ENCODE measurements at regions not wholly inside any gene's neighbourhood (a gene's known extent, or its start where the extent isn't known, plus 50 kb on each side); places are given as distances from the start of the nearest gene placed in this dataset.

GRCh38 chr3:94331831-94332230, 269.0 kb downstream of the NSUN3 start:
- POLR2A ChIA-PET, result no interaction called here
- CTCF ChIA-PET, result no interaction called here
- Histone ChIP-seq H3K4me3 (ENCODE audit: low read depth, low read length) (no peak overlapping the region), H3K36me3 (ENCODE audit: control insufficient read depth, insufficient read depth, low read length) (no peaks in the 10 kb centered on the region), H3K27me3 (replicated peaks; ENCODE audit: control insufficient read depth, insufficient read depth, low read length) (no peaks in the 10 kb centered on the region), H3K9me3 (no peaks in the 10 kb centered on the region), H3K4me1 (peaks cover 7% of the 10 kb centered on the region; the same call in 1 of the 2 replicates)
- Mint-ChIP-seq H3K4me3 (ENCODE audit: unreplicated experiment) (no peak overlapping the region), H3K4me1 (ENCODE audit: low read depth, unreplicated experiment) (peaks cover 28% of the 10 kb centered on the region), H3K36me3 (ENCODE audit: insufficient read depth, unreplicated experiment) (no peaks in the 10 kb centered on the region), H3K9me3 (ENCODE audit: unreplicated experiment) (no peaks in the 10 kb centered on the region), H3K27me3 (ENCODE audit: insufficient read depth, unreplicated experiment) (no peaks in the 10 kb centered on the region), H3K27ac (ENCODE audit: unreplicated experiment) (no peak overlapping the region)
- no TSS peak for BruUV-seq (replicated peaks)
- no peak for TF ChIP-seq CTCF (IDR thresholded peaks at IDR 0.05; ENCODE audit: insufficient read depth in 1 of 2, low read depth in 1 of 2, low read length in 1 of 2, severe bottlenecking in 1 of 2, unreplicated experiment in 1 of 2)
- DNase-seq, result no peak
- intact Hi-C loops (cut with micrococcal nuclease; ENCODE audit: unreplicated experiment), result no loop called here

- Histone ChIP-seq H3K9me3 (no peaks in the 10 kb centered on the region), H3K36me3 (ENCODE audit: control insufficient read depth, insufficient read depth, low read length) (no peaks in the 10 kb centered on the region), H3K27me3 (replicated peaks; ENCODE audit: control insufficient read depth, insufficient read depth, low read length) (no peaks in the 10 kb centered on the region), H3K4me1 (peaks cover 7% of the 10 kb centered on the region; the same call in 1 of the 2 replicates), H3K4me3 (ENCODE audit: low read depth, low read length) (no peak overlapping the region)
- ChIA-PET POLR2A (no interaction called here), CTCF (interaction anchor here (0.6 to 3.0 kb wide), 4 partner anchors 11 to 87 kb away, joined by 3 to 10 read pairs (median 4); no protein-coding TSS in a partner anchor)
- TF ChIP-seq CTCF (IDR thresholded peaks at IDR 0.05; ENCODE audit: insufficient read depth in 1 of 2, low read depth in 1 of 2, low read length in 1 of 2, severe bottlenecking in 1 of 2, unreplicated experiment in 1 of 2), result peak; percentile 41 to 62
- intact Hi-C loops (cut with micrococcal nuclease; ENCODE audit: unreplicated experiment), result loop anchor here (1.0 to 2.0 kb wide), 5 partner anchors 87 to 380 kb away; no protein-coding TSS in a partner anchor
- BruUV-seq (replicated peaks), result no TSS peak
- H3K27me3 Mint-ChIP-seq (ENCODE audit: insufficient read depth, unreplicated experiment), result no peaks in the 10 kb centered on the region
- no peaks in the 10 kb centered on the region for H3K36me3 Mint-ChIP-seq (ENCODE audit: insufficient read depth, unreplicated experiment)
- peak in 1 of 2 experiments; percentile 52 for DNase-seq
- no peaks in the 10 kb centered on the region for H3K9me3 Mint-ChIP-seq (ENCODE audit: unreplicated experiment)
- H3K27ac Mint-ChIP-seq (ENCODE audit: unreplicated experiment), result peak overlapping the region; percentile 15
- peaks cover 28% of the 10 kb centered on the region for H3K4me1 Mint-ChIP-seq (ENCODE audit: low read depth, unreplicated experiment)
- peak overlapping the region; percentile 2 for H3K4me3 Mint-ChIP-seq (ENCODE audit: unreplicated experiment)
Measured at GRCh38 chr3:94336046-94336753, 273.3 kb downstream of the NSUN3 start.

GRCh38 chr3:94345101-94345500, 282.2 kb downstream of the NSUN3 start:
- intact Hi-C loops (cut with micrococcal nuclease; ENCODE audit: unreplicated experiment), result no loop called here
- Mint-ChIP-seq H3K4me3 (ENCODE audit: unreplicated experiment) (no peak overlapping the region), H3K4me1 (ENCODE audit: low read depth, unreplicated experiment) (no peaks in the 10 kb centered on the region), H3K9me3 (ENCODE audit: unreplicated experiment) (no peaks in the 10 kb centered on the region), H3K27me3 (ENCODE audit: insufficient read depth, unreplicated experiment) (no peaks in the 10 kb centered on the region), H3K27ac (ENCODE audit: unreplicated experiment) (no peak overlapping the region), H3K36me3 (ENCODE audit: insufficient read depth, unreplicated experiment) (no peaks in the 10 kb centered on the region)
- Histone ChIP-seq H3K4me3 (ENCODE audit: low read depth, low read length) (no peak overlapping the region), H3K27me3 (replicated peaks; ENCODE audit: control insufficient read depth, insufficient read depth, low read length) (no peaks in the 10 kb centered on the region), H3K4me1 (no peaks in the 10 kb centered on the region), H3K36me3 (ENCODE audit: control insufficient read depth, insufficient read depth, low read length) (no peaks in the 10 kb centered on the region), H3K9me3 (no peaks in the 10 kb centered on the region)
- no peak for DNase-seq
- TF ChIP-seq CTCF (IDR thresholded peaks at IDR 0.05; ENCODE audit: insufficient read depth in 1 of 2, low read depth in 1 of 2, low read length in 1 of 2, severe bottlenecking in 1 of 2, unreplicated experiment in 1 of 2), result no peak
- ChIA-PET POLR2A (no interaction called here), CTCF (no interaction called here)
- BruUV-seq (replicated peaks), result no TSS peak

Measured in Caco-2 (cell line).